Prostate gland (tissue), 2 donors: ENCODE measurements at regions not wholly inside any gene's neighbourhood (a gene's known extent, or its start where the extent isn't known, plus 50 kb on each side); places are given as distances from the start of the nearest gene placed in this dataset.

Source experiments
- CTCF ChIP-seq, 4 experiments: fragments of 200-600 bp in 2 of 4; fragments of 450-650 bp in 2 of 4; sonication (generic) in 2 of 4; IDR thresholded peaks; 1 replicate in 3 of 4; 2 replicates in 1 of 4; pipeline ENCODE4 v1.5.1; 2016 to 2019; ENCODE audit warnings: antibody characterized with exemption in 4 of 4, mild to moderate bottlenecking in 2 of 4, moderate library complexity in 2 of 4
- POLR2A ChIP-seq: fragments of 450-650 bp; IDR thresholded peaks from one replicate; pipeline ENCODE4 v1.6.1; 2016; ENCODE audit warnings: antibody characterized with exemption, mild to moderate bottlenecking

- TF ChIP-seq CTCF (IDR thresholded peaks at IDR 0.05) (no peak), POLR2A (no peak)
Observed at GRCh38 chr12:58064666-58065065, 123.3 kb downstream of the ATP23 start.
